ENCODE measurements at regions not wholly inside any gene's neighbourhood (a gene's known extent, or its start where the extent isn't known, plus 50 kb on each side); places are given as distances from the start of the nearest gene placed in this dataset.

DNA sequence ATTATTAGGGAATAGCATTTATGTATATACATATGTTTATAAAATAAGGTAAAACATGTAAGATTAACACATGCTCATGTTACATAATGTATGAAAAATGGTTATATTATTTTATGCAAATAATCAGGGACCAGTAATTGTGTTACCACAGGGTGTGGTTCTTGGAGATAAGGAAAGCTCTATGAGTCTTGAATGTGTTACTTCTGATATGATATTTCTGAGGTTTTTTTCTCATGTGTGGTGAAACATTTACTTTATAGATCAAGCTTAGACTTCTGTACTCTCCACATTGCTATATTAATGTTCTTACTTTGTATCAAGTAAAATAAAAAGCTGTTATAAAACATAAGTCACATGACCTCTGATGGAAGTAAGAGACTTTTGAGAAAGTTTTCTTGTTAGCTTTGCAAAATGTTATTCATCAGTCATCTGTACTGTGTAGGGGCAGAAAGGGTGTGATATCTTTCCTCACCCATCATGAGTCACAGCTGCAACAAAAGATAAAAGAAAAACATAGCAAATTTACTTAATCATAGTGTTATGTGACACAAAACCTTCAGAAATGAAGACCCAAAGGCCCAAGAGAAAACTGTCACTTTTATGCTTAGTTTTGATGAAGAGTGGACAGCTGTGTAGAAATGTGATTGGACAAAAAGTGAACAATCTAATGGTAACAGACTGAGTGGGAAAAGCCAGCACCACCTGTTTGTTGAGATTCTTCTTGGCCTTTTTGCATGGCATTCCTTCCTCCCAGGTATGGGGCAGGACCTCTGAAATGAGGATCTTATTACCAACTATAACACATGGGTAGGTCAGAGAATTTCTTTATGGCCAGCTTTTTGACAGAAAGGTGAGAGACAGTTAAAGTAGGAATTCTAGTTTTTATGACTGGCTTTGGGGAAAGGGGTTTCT is 632.3 kb downstream of the PDHA2 start:
- TF ChIP-seq NFIC (IDR thresholded peaks at IDR 0.05): no peak
- no peak for TF ChIP-seq EGR1 (IDR thresholded peaks at IDR 0.05)
- TF ChIP-seq TCF12 (IDR thresholded peaks at IDR 0.05; ENCODE audit: low read depth): no peak
- no peak for TF ChIP-seq CREB1 (IDR thresholded peaks at IDR 0.05; ENCODE audit: low read depth)
- TF ChIP-seq, protein P1, sequence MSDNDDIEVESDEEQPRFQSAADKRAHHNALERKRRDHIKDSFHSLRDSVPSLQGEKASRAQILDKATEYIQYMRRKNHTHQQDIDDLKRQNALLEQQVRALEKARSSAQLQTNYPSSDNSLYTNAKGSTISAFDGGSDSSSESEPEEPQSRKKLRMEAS (IDR thresholded peaks at IDR 0.05): 0 out of 2 replicates have a peak, but pooled peaks have one; percentile 26
- TF ChIP-seq YY1 (IDR thresholded peaks at IDR 0.05; ENCODE audit: low read depth): no peak
- TF ChIP-seq, protein P2, sequence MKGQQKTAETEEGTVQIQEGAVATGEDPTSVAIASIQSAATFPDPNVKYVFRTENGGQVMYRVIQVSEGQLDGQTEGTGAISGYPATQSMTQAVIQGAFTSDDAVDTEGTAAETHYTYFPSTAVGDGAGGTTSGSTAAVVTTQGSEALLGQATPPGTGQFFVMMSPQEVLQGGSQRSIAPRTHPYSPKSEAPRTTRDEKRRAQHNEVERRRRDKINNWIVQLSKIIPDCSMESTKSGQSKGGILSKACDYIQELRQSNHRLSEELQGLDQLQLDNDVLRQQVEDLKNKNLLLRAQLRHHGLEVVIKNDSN (IDR thresholded peaks at IDR 0.05): no peak
- TF ChIP-seq RAD21 (IDR thresholded peaks at IDR 0.05; ENCODE audit: low read depth): no peak
- TF ChIP-seq ZBTB7A (IDR thresholded peaks at IDR 0.05; ENCODE audit: low read depth): no peak
- TF ChIP-seq TAF1 (IDR thresholded peaks at IDR 0.05; ENCODE audit: low read depth): no peak
- peak; percentile 47; the same call in 1 of the 2 replicates for TF ChIP-seq EP300 (IDR thresholded peaks at IDR 0.05; ENCODE audit: borderline replicate concordance)
- TF ChIP-seq CEBPB (IDR thresholded peaks at IDR 0.05): no peak
- TF ChIP-seq FOXM1 (IDR thresholded peaks at IDR 0.05; ENCODE audit: borderline replicate concordance, low read depth): no peak
- TF ChIP-seq, protein P3, sequence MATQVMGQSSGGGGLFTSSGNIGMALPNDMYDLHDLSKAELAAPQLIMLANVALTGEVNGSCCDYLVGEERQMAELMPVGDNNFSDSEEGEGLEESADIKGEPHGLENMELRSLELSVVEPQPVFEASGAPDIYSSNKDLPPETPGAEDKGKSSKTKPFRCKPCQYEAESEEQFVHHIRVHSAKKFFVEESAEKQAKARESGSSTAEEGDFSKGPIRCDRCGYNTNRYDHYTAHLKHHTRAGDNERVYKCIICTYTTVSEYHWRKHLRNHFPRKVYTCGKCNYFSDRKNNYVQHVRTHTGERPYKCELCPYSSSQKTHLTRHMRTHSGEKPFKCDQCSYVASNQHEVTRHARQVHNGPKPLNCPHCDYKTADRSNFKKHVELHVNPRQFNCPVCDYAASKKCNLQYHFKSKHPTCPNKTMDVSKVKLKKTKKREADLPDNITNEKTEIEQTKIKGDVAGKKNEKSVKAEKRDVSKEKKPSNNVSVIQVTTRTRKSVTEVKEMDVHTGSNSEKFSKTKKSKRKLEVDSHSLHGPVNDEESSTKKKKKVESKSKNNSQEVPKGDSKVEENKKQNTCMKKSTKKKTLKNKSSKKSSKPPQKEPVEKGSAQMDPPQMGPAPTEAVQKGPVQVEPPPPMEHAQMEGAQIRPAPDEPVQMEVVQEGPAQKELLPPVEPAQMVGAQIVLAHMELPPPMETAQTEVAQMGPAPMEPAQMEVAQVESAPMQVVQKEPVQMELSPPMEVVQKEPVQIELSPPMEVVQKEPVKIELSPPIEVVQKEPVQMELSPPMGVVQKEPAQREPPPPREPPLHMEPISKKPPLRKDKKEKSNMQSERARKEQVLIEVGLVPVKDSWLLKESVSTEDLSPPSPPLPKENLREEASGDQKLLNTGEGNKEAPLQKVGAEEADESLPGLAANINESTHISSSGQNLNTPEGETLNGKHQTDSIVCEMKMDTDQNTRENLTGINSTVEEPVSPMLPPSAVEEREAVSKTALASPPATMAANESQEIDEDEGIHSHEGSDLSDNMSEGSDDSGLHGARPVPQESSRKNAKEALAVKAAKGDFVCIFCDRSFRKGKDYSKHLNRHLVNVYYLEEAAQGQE (IDR thresholded peaks at IDR 0.05; ENCODE audit: low read depth): no peak
- peak; percentile 85 for TF ChIP-seq TEAD4 (IDR thresholded peaks at IDR 0.05)

DNA sequence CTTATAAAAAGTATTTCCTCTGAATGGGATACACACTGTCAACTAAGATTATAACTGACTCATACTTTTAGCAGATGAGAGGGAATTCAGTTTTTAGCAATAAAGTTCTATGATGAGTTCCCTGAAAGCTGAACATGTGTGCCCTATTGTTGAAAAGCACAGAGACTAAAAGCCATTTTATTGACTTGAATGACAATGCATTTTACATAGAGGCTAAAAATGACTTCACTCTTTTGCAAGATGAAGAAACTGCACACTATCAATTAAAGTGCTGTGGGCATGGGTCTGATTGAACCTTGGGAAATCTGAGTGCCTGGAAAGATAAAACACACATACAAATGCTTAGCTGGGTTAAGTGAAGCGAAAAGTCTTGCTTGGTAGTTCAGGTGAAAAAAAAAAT is 633.4 kb downstream of the PDHA2 start:
- TF ChIP-seq TEAD4 (IDR thresholded peaks at IDR 0.05): no peak
- TF ChIP-seq NFIC (IDR thresholded peaks at IDR 0.05): no peak

DNA sequence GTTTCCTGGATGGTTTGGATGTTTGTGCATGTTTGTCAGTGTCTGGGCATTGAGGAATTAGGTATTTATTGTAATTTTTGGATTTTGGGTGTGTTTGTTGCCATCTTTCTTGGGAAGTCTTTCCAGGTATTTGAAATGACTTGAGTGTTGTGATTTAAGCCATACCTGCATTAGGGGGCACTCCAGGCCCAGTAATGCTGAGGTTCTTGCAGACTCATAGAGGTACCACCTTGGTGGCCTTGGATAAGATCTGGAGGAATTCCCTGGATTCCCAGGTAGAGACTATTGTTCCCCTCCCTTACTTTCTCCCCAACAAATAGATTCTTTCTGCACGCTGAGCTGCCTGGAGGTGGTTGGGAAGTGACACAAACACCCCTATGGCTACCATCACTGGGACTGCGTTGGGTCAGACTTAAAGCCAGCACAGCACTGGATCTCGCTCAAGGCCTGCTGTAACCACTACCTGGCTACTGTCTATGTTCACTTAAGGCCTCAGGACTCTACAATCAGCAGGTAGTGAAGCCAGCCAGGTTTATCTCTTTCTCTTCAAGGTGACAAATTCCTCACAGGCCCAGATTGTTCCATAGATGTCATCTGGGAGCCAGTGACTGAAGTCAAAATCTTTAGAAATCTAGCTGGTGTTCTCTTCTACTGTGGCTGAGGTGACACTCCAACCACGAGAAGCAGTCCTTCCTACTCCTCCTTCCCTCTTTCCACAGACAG is 643.6 kb downstream of the PDHA2 start:
- TF ChIP-seq, protein P1 (IDR thresholded peaks at IDR 0.05): no peak
- TF ChIP-seq CEBPB (IDR thresholded peaks at IDR 0.05) (no peak), EP300 (IDR thresholded peaks at IDR 0.05; ENCODE audit: borderline replicate concordance) (no peak), CREB1 (IDR thresholded peaks at IDR 0.05; ENCODE audit: low read depth) (no peak), YY1 (IDR thresholded peaks at IDR 0.05; ENCODE audit: low read depth) (no peak), FOXM1 (IDR thresholded peaks at IDR 0.05; ENCODE audit: borderline replicate concordance, low read depth) (no peak), TAF1 (IDR thresholded peaks at IDR 0.05; ENCODE audit: low read depth) (no peak), ZBTB7A (IDR thresholded peaks at IDR 0.05; ENCODE audit: low read depth) (no peak), RAD21 (IDR thresholded peaks at IDR 0.05; ENCODE audit: low read depth) (peak; percentile 46)

DNA sequence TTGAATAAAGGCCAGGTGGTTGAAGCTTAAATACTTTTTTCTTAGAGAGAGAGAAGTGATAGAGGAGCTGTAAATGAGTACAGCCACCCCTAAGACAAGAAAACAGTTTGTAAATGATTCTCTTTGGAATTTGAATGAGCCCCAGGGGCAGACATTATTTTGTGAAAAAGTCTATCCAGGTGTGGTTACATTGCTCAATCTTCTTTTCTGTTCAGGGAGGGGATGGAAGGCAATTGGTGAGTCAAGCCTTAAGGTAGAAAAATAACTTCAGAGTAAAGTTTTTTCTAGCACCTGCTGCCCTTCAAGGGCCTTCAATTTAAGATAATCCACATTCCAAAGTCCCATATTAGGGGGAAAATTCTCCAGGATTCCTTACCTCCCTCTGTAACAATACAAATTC is 646.7 kb downstream of the PDHA2 start:
- no peak for TF ChIP-seq RAD21 (IDR thresholded peaks at IDR 0.05; ENCODE audit: low read depth)
- no peak for TF ChIP-seq CREB1 (IDR thresholded peaks at IDR 0.05; ENCODE audit: low read depth)
- no peak for TF ChIP-seq TEAD4 (IDR thresholded peaks at IDR 0.05)
- no peak for TF ChIP-seq EP300 (IDR thresholded peaks at IDR 0.05; ENCODE audit: borderline replicate concordance)
- no peak for TF ChIP-seq EGR1 (IDR thresholded peaks at IDR 0.05)
- TF ChIP-seq, protein P2 (IDR thresholded peaks at IDR 0.05): no peak

DNA sequence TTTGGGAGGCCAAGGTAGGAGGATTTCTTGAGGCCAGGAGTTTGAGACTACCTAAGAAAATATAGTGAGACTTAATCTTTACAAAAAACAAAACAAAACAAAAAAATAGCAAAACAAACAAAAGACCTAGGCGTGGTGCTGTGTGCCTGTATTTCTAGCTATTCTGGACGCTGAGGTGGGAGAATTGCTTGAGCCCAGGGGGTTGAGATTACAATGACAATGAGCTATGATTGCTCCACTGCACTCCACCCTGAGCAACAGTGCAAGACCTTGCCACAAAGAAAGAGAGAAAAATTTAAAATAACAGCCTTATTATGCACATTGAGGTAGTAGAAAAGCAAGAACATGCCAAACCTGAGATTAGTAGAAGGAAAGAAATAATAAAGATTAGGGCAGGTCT is 657.7 kb downstream of the PDHA2 start:
- TF ChIP-seq NFIC (IDR thresholded peaks at IDR 0.05) (no peak), CEBPB (IDR thresholded peaks at IDR 0.05) (no peak), TCF12 (IDR thresholded peaks at IDR 0.05; ENCODE audit: low read depth) (no peak), EP300 (IDR thresholded peaks at IDR 0.05; ENCODE audit: borderline replicate concordance) (no peak), RAD21 (IDR thresholded peaks at IDR 0.05; ENCODE audit: low read depth) (no peak), YY1 (IDR thresholded peaks at IDR 0.05; ENCODE audit: low read depth) (no peak), EGR1 (IDR thresholded peaks at IDR 0.05) (no peak), TEAD4 (IDR thresholded peaks at IDR 0.05) (no peak), TAF1 (IDR thresholded peaks at IDR 0.05; ENCODE audit: low read depth) (no peak), CREB1 (IDR thresholded peaks at IDR 0.05; ENCODE audit: low read depth) (no peak), ZBTB7A (IDR thresholded peaks at IDR 0.05; ENCODE audit: low read depth) (no peak), FOXM1 (IDR thresholded peaks at IDR 0.05; ENCODE audit: borderline replicate concordance, low read depth) (no peak)
- TF ChIP-seq, protein P1 (IDR thresholded peaks at IDR 0.05): no peak
- TF ChIP-seq, protein P3 (IDR thresholded peaks at IDR 0.05; ENCODE audit: low read depth): no peak
- TF ChIP-seq, protein P2 (IDR thresholded peaks at IDR 0.05): no peak

Data from Ishikawa (cell line).